ENCODE measurements at regions not wholly inside any gene's neighbourhood (a gene's known extent, or its start where the extent isn't known, plus 50 kb on each side); places are given as distances from the start of the nearest gene placed in this dataset.

- no peaks in the 10 kb centered on the region for H3K27me3 Mint-ChIP-seq (ENCODE audit: low read depth)
- no peaks in the 10 kb centered on the region for H3K23me2 ChIP-seq (ENCODE audit: insufficient read length, low read depth, low read length, poor library complexity, severe bottlenecking)
- no peak overlapping the region for H2BK120ac ChIP-seq (ENCODE audit: low read depth, low read length, poor library complexity, severe bottlenecking)
- H3K79me1 ChIP-seq (ENCODE audit: insufficient read depth, low read depth, low read length, poor library complexity, severe bottlenecking), result no peaks in the 10 kb centered on the region
- H3K4me1 ChIP-seq (ENCODE audit: insufficient read depth, low read length), result no peaks in the 10 kb centered on the region
- no peaks in the 10 kb centered on the region for H3K79me2 ChIP-seq (ENCODE audit: insufficient read depth, low read length)
- H4K91ac ChIP-seq (ENCODE audit: insufficient read length, low read depth, low read length), result no peak overlapping the region
- DNase-seq, result no peak
- H3K4me1 Mint-ChIP-seq, result 0 out of 4 replicates have a peak, but pooled peaks cover 0 to 2% of the 10 kb centered on the region in 2 experiments
- no peak overlapping the region for H2BK5ac ChIP-seq (ENCODE audit: insufficient read length, low read length)
- WGBS (ENCODE audit: extremely low coverage, insufficient read length, low lambda C conversion rate), result no CpG with 5 or more reads among the region's 3 CpGs
- no peak overlapping the region for H3K56ac ChIP-seq (ENCODE audit: insufficient read length, low read depth, low read length)
- no peaks in the 10 kb centered on the region for H3K27me3 ChIP-seq (ENCODE audit: insufficient read depth, low read length)
- H3K27ac Mint-ChIP-seq, result no peak overlapping the region
- H3K14ac ChIP-seq (ENCODE audit: insufficient read depth, low read length), result no peak overlapping the region
- H3K9me3 ChIP-seq (ENCODE audit: control insufficient read depth, low read depth, low read length), result no peaks in the 10 kb centered on the region
- no peak overlapping the region for H3K9ac ChIP-seq (ENCODE audit: extremely low read depth, insufficient read length, low read length)
- H3K27ac ChIP-seq (ENCODE audit: insufficient read length, low read depth, low read length), result peak overlapping the region; percentile 39
- no peak for TF ChIP-seq CTCF (conservative IDR thresholded peaks at IDR 0.05)
- H3K4ac ChIP-seq (ENCODE audit: low read depth, low read length), result no peak overlapping the region
- H4K20me1 ChIP-seq (ENCODE audit: control insufficient read depth, insufficient read depth, insufficient read length), result no peaks in the 10 kb centered on the region
- H4K5ac ChIP-seq (ENCODE audit: insufficient read length, low read depth, low read length), result no peak overlapping the region
- peaks cover 7 to 39% (median 27%) of the 10 kb centered on the region in 3 experiments; a peak in 6 of 7 replicates for H3K36me3 Mint-ChIP-seq (ENCODE audit: insufficient read depth in 1 of 3, low read depth in 3 of 3)
- no peak overlapping the region for H3K4me3 Mint-ChIP-seq
- H3K23ac ChIP-seq (ENCODE audit: insufficient read length, low read depth, low read length), result no peak overlapping the region
- no peak overlapping the region for H2AK5ac ChIP-seq (ENCODE audit: insufficient read length, low read length)
- no peak overlapping the region for H3K4me2 ChIP-seq (ENCODE audit: insufficient read depth, insufficient read length, low read length)
- no peak overlapping the region for H2BK12ac ChIP-seq (ENCODE audit: insufficient read length, low read depth, low read length)
- H3T11ph ChIP-seq (ENCODE audit: low read length), result no peak overlapping the region
- H3K9me3 Mint-ChIP-seq, result no peaks in the 10 kb centered on the region
- no peak overlapping the region for H3K18ac ChIP-seq (ENCODE audit: insufficient read length, low read depth, low read length)
- H4K8ac ChIP-seq (replicated peaks; ENCODE audit: insufficient read length, low read depth, low read length), result no peak overlapping the region
- H2AFZ ChIP-seq (ENCODE audit: low read length), result no peak overlapping the region
- H2BK20ac ChIP-seq (ENCODE audit: low read depth, low read length, poor library complexity, severe bottlenecking), result no peak overlapping the region
- no peak overlapping the region for H2BK15ac ChIP-seq (ENCODE audit: low read depth, low read length)
These were observed 203.5 kb downstream of the UTRN start for GRCh38 chr6:144488590-144488989.

Measured in H9 (cell line).